ENCODE measurements at regions not wholly inside any gene's neighbourhood (a gene's known extent, or its start where the extent isn't known, plus 50 kb on each side); places are given as distances from the start of the nearest gene placed in this dataset.

DNA sequence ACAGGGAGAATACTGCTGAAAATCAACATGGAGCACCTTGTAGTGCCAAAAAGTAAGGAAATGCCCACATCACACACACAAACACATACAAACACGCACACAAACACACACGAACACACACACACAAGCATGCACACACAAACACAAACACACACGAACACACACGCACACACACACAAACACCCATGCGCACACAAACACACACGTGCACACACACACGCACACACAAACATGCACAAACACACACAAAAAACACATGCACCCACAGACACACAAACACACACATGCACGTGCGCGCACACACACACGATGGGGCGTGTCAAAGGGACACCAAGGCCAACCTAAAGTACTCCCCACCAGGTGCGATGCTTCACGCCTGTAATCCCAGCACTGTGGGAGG, 61.7 kb upstream of the C14orf180 start:
- BruUV-seq (replicated peaks): no TSS peak
- TF ChIP-seq EZH2 (IDR thresholded peaks at IDR 0.05; ENCODE audit: borderline replicate concordance, low read depth, low read length, poor library complexity, severe bottlenecking): no peak
- TF ChIP-seq, protein P1, sequence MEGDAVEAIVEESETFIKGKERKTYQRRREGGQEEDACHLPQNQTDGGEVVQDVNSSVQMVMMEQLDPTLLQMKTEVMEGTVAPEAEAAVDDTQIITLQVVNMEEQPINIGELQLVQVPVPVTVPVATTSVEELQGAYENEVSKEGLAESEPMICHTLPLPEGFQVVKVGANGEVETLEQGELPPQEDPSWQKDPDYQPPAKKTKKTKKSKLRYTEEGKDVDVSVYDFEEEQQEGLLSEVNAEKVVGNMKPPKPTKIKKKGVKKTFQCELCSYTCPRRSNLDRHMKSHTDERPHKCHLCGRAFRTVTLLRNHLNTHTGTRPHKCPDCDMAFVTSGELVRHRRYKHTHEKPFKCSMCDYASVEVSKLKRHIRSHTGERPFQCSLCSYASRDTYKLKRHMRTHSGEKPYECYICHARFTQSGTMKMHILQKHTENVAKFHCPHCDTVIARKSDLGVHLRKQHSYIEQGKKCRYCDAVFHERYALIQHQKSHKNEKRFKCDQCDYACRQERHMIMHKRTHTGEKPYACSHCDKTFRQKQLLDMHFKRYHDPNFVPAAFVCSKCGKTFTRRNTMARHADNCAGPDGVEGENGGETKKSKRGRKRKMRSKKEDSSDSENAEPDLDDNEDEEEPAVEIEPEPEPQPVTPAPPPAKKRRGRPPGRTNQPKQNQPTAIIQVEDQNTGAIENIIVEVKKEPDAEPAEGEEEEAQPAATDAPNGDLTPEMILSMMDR (conservative IDR thresholded peaks at IDR 0.05; ENCODE audit: low read depth, low read length): no peak
- no peaks in the 10 kb centered on the region for H3K9me3 ChIP-seq (ENCODE audit: low read depth, low read length, poor library complexity, severe bottlenecking)
- H3K4me3 ChIP-seq (ENCODE audit: low read depth, low read length, poor library complexity, severe bottlenecking): no peak overlapping the region
- peaks cover 19% of the 10 kb centered on the region for H3K27me3 ChIP-seq (replicated peaks; ENCODE audit: insufficient read depth, low read depth, low read length, poor library complexity)
- H3K27ac ChIP-seq (ENCODE audit: low read depth, low read length, poor library complexity, severe bottlenecking): no peak overlapping the region
- CTCF ChIA-PET: no interaction called here
- no peaks in the 10 kb centered on the region for H3K36me3 ChIP-seq (ENCODE audit: insufficient read depth, low read length, poor library complexity, severe bottlenecking)
- no peaks in the 10 kb centered on the region for H3K4me1 ChIP-seq (ENCODE audit: insufficient read depth, low read length, poor library complexity, severe bottlenecking)
- POLR2A ChIA-PET (ENCODE audit: low non-redundant PET): no interaction called here
- no peak for DNase-seq (ENCODE audit: low spot score)
- intact Hi-C loops (cut with micrococcal nuclease; ENCODE audit: unreplicated experiment): no loop called here

DNA sequence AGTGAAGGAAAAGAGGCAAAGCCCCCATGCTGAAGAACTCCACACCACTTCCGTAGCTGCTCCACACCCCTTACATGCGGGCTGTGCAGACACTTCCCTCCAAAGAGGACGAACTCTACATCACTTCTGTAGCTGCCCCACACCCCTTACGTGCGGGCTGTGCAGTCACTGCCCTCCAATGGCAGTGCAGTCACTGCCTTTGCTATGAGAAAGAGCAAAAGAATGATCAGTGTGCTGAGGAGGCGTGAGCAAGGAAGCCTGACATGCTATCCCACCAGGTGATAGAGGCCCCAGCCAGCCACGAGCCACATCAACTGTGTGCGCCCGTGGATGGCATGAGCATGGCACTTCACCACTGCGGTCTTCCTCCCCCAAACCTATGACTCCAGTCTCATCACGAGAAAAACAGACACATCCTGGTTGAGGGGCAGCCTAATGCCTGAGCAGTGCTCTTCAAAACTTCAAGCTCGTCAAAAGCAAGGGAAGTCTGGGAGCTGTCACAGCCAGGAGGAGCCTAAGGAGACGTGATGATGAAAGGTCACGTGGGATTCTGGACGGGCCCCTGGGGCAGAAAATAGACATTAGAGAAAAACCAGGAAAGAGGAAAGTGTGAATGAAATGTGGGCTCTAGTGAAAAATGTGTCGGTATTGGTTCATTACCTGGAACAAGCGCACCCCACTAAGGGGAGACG, 60.8 kb upstream of the C14orf180 start:
- Histone ChIP-seq H3K4me3 (ENCODE audit: low read depth, low read length, poor library complexity, severe bottlenecking) (no peak overlapping the region), H3K4me1 (ENCODE audit: insufficient read depth, low read length, poor library complexity, severe bottlenecking) (no peaks in the 10 kb centered on the region), H3K27me3 (replicated peaks; ENCODE audit: insufficient read depth, low read depth, low read length, poor library complexity) (peaks cover 10% of the 10 kb centered on the region), H3K36me3 (ENCODE audit: insufficient read depth, low read length, poor library complexity, severe bottlenecking) (no peaks in the 10 kb centered on the region), H3K27ac (ENCODE audit: low read depth, low read length, poor library complexity, severe bottlenecking) (no peak overlapping the region), H3K9me3 (ENCODE audit: low read depth, low read length, poor library complexity, severe bottlenecking) (no peaks in the 10 kb centered on the region)
- DNase-seq (ENCODE audit: low spot score): no peak
- intact Hi-C loops (cut with micrococcal nuclease; ENCODE audit: unreplicated experiment): no loop called here
- ChIA-PET POLR2A (ENCODE audit: low non-redundant PET) (no interaction called here), CTCF (no interaction called here)
- TF ChIP-seq, protein P1 (conservative IDR thresholded peaks at IDR 0.05; ENCODE audit: low read depth, low read length): no peak
- no peak for TF ChIP-seq EZH2 (IDR thresholded peaks at IDR 0.05; ENCODE audit: borderline replicate concordance, low read depth, low read length, poor library complexity, severe bottlenecking)
- BruUV-seq (replicated peaks): no TSS peak

DNA sequence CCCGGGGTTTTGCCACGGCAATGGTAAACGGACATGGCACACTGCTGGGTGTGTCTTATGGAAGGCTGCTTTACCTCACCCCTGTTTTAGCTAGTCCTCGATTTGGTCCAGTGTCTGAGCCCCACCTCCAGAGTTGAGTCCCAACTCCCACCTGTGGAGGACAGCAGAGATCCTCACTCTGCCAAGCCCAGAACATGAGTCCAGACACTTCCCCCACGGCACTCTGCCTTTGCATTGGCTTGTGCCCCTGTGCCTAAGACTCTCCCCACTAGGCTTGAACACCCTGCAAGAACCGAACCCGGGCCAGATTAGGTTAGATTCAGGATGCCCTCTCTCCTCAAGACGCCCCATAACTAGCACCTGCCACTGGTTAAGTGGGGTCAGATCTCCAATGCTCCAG, 59.8 kb upstream of the C14orf180 start:
- Histone ChIP-seq H3K27me3 (replicated peaks; ENCODE audit: insufficient read depth, low read depth, low read length, poor library complexity) (peaks cover under 1% of the 10 kb centered on the region), H3K4me1 (ENCODE audit: insufficient read depth, low read length, poor library complexity, severe bottlenecking) (no peaks in the 10 kb centered on the region), H3K27ac (ENCODE audit: low read depth, low read length, poor library complexity, severe bottlenecking) (no peak overlapping the region), H3K36me3 (ENCODE audit: insufficient read depth, low read length, poor library complexity, severe bottlenecking) (no peaks in the 10 kb centered on the region), H3K9me3 (ENCODE audit: low read depth, low read length, poor library complexity, severe bottlenecking) (no peaks in the 10 kb centered on the region), H3K4me3 (ENCODE audit: low read depth, low read length, poor library complexity, severe bottlenecking) (no peak overlapping the region)
- POLR2A ChIA-PET (ENCODE audit: low non-redundant PET): no interaction called here
- no peak for DNase-seq (ENCODE audit: low spot score)
- intact Hi-C loops (cut with micrococcal nuclease; ENCODE audit: unreplicated experiment): no loop called here
- no peak for TF ChIP-seq EZH2 (IDR thresholded peaks at IDR 0.05; ENCODE audit: borderline replicate concordance, low read depth, low read length, poor library complexity, severe bottlenecking)
- CTCF ChIA-PET: no interaction called here
- BruUV-seq (replicated peaks): no TSS peak
